Suprapubic skin (tissue), 4 donors: ENCODE measurements at regions not wholly inside any gene's neighbourhood (a gene's known extent, or its start where the extent isn't known, plus 50 kb on each side); places are given as distances from the start of the nearest gene placed in this dataset.

Source experiments
- DNase-seq, 2 donors: peaks; one replicate each; pipeline ENCODE4 v3.0.0-alpha.2; 2019; ENCODE audit warnings: low spot score in 2 of 2
- H3K27ac ChIP-seq: fragments of 200-600 bp; sonication (generic); one replicate; pipeline ENCODE4 v1.5.1; 2019
- H3K27me3 ChIP-seq: fragments of 200-600 bp; sonication (generic); one replicate; pipeline ENCODE4 v1.5.1; 2019
- H3K36me3 ChIP-seq: fragments of 200-600 bp; sonication (generic); one replicate; pipeline ENCODE4 v1.5.1; 2019
- H3K4me1 ChIP-seq: fragments of 200-600 bp; sonication (generic); one replicate; pipeline ENCODE4 v1.5.1; 2019
- H3K4me3 ChIP-seq: fragments of 200-600 bp; sonication (generic); one replicate; pipeline ENCODE4 v1.5.1; 2019; ENCODE audit warnings: mild to moderate bottlenecking
- H3K9me3 ChIP-seq: fragments of 200-600 bp; sonication (generic); one replicate; pipeline ENCODE4 v1.5.1; 2019
- EP300 ChIP-seq: sonication (generic); formaldehyde crosslinking; IDR thresholded peaks from one replicate; pipeline ENCODE4 v1.6.1; 2017; ENCODE audit warnings: antibody characterized with exemption
- POLR2A ChIP-seq, 2 donors: fragments of 450-650 bp; IDR thresholded peaks; one replicate each; pipeline ENCODE4 v1.6.1; 2017; ENCODE audit warnings: antibody characterized with exemption in 2 of 2, mild to moderate bottlenecking in 2 of 2, moderate library complexity in 2 of 2
- POLR2AphosphoS5 ChIP-seq, 3 donors: sonication (generic); formaldehyde crosslinking; IDR thresholded peaks; one replicate each; pipeline ENCODE4 v1.6.1; 2017; ENCODE audit warnings: antibody characterized with exemption in 3 of 3
- WGBS: methylation state at CpG from one replicate; pipeline ENCODE4 v1.1.5; 2018; 5-methylcytosine and 5-hydroxymethylcytosine counted together
- TF ChIP-seq, protein P1 (sequence below), 2 donors: fragments of 200-600 bp in 1 of 2; fragments of 450-650 bp in 1 of 2; sonication (generic) in 1 of 2; IDR thresholded peaks; one replicate each; pipeline ENCODE4 v1.5.1; 2016 to 2019; ENCODE audit warnings: antibody characterized with exemption in 2 of 2, mild to moderate bottlenecking in 1 of 2, moderate library complexity in 1 of 2

DNA sequence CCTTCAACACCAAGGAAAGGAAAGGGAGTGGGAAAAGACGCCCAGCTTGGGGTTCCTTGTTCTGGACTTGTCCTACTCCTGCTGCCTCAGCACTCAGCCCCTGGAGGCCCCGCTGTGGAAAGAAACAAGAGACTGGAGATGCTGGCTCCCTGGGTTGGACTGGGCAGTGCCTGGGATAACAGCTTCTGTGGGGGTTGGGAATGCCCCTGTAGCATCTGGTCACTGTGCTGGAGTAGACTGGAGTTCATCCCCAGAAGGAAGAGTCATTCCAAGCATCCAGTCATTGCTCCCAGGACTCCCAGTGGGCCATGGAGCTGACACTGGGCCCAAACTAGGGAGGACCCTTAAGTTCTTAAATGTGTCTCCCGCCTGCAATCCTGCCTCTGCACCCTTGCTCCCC, 129.3 kb upstream of the HAAO start:
- DNase-seq = no peak
- H3K27ac ChIP-seq = peak overlapping the region; percentile 92
- 80% methylated on average over 3 of the region's 3 CpGs for WGBS

DNA sequence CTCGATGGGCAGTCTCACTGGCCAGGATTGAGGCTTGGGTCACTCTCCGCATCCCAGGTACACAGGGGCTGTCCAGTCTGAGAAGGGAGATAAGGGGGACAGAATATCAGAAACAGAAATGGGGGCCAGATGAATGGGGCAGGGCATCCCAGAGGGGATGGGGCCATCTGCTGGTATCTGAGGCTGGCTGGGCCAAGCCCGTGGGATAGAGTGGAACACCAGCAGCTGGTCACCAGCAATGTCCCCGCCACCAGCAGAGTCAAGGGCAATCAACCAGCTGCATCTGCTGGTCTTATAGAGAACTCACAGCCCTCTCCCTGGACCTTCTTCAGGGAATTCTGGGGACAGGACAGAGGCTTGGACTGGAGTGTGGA, 128.8 kb upstream of the HAAO start:
- Histone ChIP-seq H3K36me3 (no peaks in the 10 kb centered on the region), H3K27me3 (no peaks in the 10 kb centered on the region), H3K4me3 (no peak overlapping the region), H3K27ac (peak overlapping the region; percentile 92), H3K4me1 (peaks cover 73% of the 10 kb centered on the region), H3K9me3 (no peaks in the 10 kb centered on the region)
- TF ChIP-seq EP300 = no peak
- no peak for TF ChIP-seq POLR2AphosphoS5 (IDR thresholded peaks at IDR 0.05)
- TF ChIP-seq, protein P1, sequence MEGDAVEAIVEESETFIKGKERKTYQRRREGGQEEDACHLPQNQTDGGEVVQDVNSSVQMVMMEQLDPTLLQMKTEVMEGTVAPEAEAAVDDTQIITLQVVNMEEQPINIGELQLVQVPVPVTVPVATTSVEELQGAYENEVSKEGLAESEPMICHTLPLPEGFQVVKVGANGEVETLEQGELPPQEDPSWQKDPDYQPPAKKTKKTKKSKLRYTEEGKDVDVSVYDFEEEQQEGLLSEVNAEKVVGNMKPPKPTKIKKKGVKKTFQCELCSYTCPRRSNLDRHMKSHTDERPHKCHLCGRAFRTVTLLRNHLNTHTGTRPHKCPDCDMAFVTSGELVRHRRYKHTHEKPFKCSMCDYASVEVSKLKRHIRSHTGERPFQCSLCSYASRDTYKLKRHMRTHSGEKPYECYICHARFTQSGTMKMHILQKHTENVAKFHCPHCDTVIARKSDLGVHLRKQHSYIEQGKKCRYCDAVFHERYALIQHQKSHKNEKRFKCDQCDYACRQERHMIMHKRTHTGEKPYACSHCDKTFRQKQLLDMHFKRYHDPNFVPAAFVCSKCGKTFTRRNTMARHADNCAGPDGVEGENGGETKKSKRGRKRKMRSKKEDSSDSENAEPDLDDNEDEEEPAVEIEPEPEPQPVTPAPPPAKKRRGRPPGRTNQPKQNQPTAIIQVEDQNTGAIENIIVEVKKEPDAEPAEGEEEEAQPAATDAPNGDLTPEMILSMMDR (IDR thresholded peaks at IDR 0.05) = no peak
- TF ChIP-seq POLR2A (IDR thresholded peaks at IDR 0.05) = no peak
- WGBS = 67% methylated on average over 4 of the region's 4 CpGs
- no peak for DNase-seq

More for the DNA sequence above, 129.3 kb upstream of the HAAO start:
- Histone ChIP-seq H3K9me3 (no peaks in the 10 kb centered on the region), H3K4me3 (no peak overlapping the region), H3K4me1 (peaks cover 79% of the 10 kb centered on the region), H3K36me3 (no peaks in the 10 kb centered on the region), H3K27me3 (no peaks in the 10 kb centered on the region)
- TF ChIP-seq, protein P1 (IDR thresholded peaks at IDR 0.05) = no peak
- TF ChIP-seq POLR2A (IDR thresholded peaks at IDR 0.05) = no peak
- TF ChIP-seq EP300 = no peak
- no peak for TF ChIP-seq POLR2AphosphoS5 (IDR thresholded peaks at IDR 0.05)

- Histone ChIP-seq H3K27me3 (no peaks in the 10 kb centered on the region), H3K4me1 (peaks cover 68% of the 10 kb centered on the region), H3K27ac (peak overlapping the region; percentile 92), H3K9me3 (no peaks in the 10 kb centered on the region), H3K36me3 (no peaks in the 10 kb centered on the region), H3K4me3 (no peak overlapping the region)
- TF ChIP-seq POLR2A (IDR thresholded peaks at IDR 0.05) (no peak), POLR2AphosphoS5 (IDR thresholded peaks at IDR 0.05) (no peak), EP300 (no peak)
- TF ChIP-seq, protein P1 (IDR thresholded peaks at IDR 0.05) = no peak
- 69% methylated on average over 13 of the region's 15 CpGs for WGBS
- DNase-seq = no peak
These were observed 128.2 kb upstream of the HAAO start for GRCh38 chr2:42920446-42921146.

GRCh38 chr2:42918671-42919318, 126.4 kb upstream of the HAAO start:
- H3K27me3 ChIP-seq = no peaks in the 10 kb centered on the region
- peaks cover 53% of the 10 kb centered on the region for H3K4me1 ChIP-seq
- peak overlapping the region; percentile 20 for H3K27ac ChIP-seq
- H3K9me3 ChIP-seq = no peaks in the 10 kb centered on the region
- H3K36me3 ChIP-seq = no peaks in the 10 kb centered on the region
- DNase-seq = peak in 1 of 2 donors; percentile 51
- H3K4me3 ChIP-seq = no peak overlapping the region
- TF ChIP-seq POLR2AphosphoS5 (IDR thresholded peaks at IDR 0.05) (no peak), POLR2A (IDR thresholded peaks at IDR 0.05) (no peak), EP300 (no peak)
- TF ChIP-seq, protein P1 (IDR thresholded peaks at IDR 0.05) = no peak
- WGBS = 69% methylated on average over 9 of the region's 9 CpGs

GRCh38 chr2:42918041-42918440, 125.7 kb upstream of the HAAO start:
- H3K27me3 ChIP-seq = no peaks in the 10 kb centered on the region
- 67% methylated on average over 13 of the region's 13 CpGs for WGBS
- DNase-seq = peak in 1 of 2 donors; percentile 65
- H3K36me3 ChIP-seq = no peaks in the 10 kb centered on the region
- TF ChIP-seq EP300 = no peak
- TF ChIP-seq, protein P1 (IDR thresholded peaks at IDR 0.05) = no peak
- TF ChIP-seq POLR2A (IDR thresholded peaks at IDR 0.05) = no peak
- TF ChIP-seq POLR2AphosphoS5 (IDR thresholded peaks at IDR 0.05) = no peak
- H3K9me3 ChIP-seq = no peaks in the 10 kb centered on the region
- H3K27ac ChIP-seq = peak overlapping the region; percentile 73
- peaks cover 46% of the 10 kb centered on the region for H3K4me1 ChIP-seq
- no peak overlapping the region for H3K4me3 ChIP-seq
